ENCODE measurements at regions not wholly inside any gene's neighbourhood (a gene's known extent, or its start where the extent isn't known, plus 50 kb on each side); places are given as distances from the start of the nearest gene placed in this dataset.

- TF ChIP-seq CTCF (IDR thresholded peaks at IDR 0.05; ENCODE audit: low read depth, low read length, poor library complexity, severe bottlenecking): no peak
- TF ChIP-seq EZH2phosphoT487 (IDR thresholded peaks at IDR 0.05; ENCODE audit: borderline replicate concordance, low read length): no peak
Observed at GRCh38 chr20:12882832-12883506, 125.8 kb upstream of the SPTLC3 start.

All from DOHH2 (cell line).